Muscle layer of duodenum (tissue), 2 donors: ENCODE measurements at regions not wholly inside any gene's neighbourhood (a gene's known extent, or its start where the extent isn't known, plus 50 kb on each side); places are given as distances from the start of the nearest gene placed in this dataset.

Source experiments
- H3K27ac ChIP-seq: one replicate; pipeline ENCODE4 v1.7.0; 2013; ENCODE audit warnings: mild to moderate bottlenecking, low read length
- H3K27me3 ChIP-seq: one replicate; pipeline ENCODE4 v1.7.0; 2013; ENCODE audit warnings: low read depth, mild to moderate bottlenecking, control low read depth, low read length
- H3K36me3 ChIP-seq, 2 donors: one replicate each; pipeline ENCODE4 v1.7.0; 2013; ENCODE audit warnings: low read length in 2 of 2, control low read depth in 1 of 2, mild to moderate bottlenecking in 1 of 2; ENCODE audit not compliant: insufficient read depth in 2 of 2, control insufficient read depth in 1 of 2
- H3K4me1 ChIP-seq, 2 donors: one replicate each; pipeline ENCODE4 v1.7.0; 2013; ENCODE audit warnings: low read length in 2 of 2, mild to moderate bottlenecking in 2 of 2, control low read depth in 1 of 2, moderate library complexity in 1 of 2; ENCODE audit not compliant: insufficient read depth in 2 of 2, control insufficient read depth in 1 of 2
- H3K4me3 ChIP-seq, 2 donors: one replicate each; pipeline ENCODE4 v1.7.0; 2013; ENCODE audit warnings: low read length in 2 of 2, low read depth in 1 of 2, mild to moderate bottlenecking in 1 of 2
- H3K9me3 ChIP-seq, 2 donors: one replicate each; pipeline ENCODE4 v1.7.0; 2013; ENCODE audit warnings: low read length in 2 of 2, control low read depth in 1 of 2, mild to moderate bottlenecking in 1 of 2; ENCODE audit not compliant: control insufficient read depth in 1 of 2
- donor health status: healthy.

GRCh38 chr16:5979905-5980550 lies 882.4 kb upstream of the EEF2KMT start:
- Histone ChIP-seq H3K27ac (no peak overlapping the region), H3K4me3 (no peak overlapping the region), H3K9me3 (no peaks in the 10 kb centered on the region), H3K36me3 (no peaks in the 10 kb centered on the region), H3K4me1 (no peaks in the 10 kb centered on the region), H3K27me3 (no peaks in the 10 kb centered on the region)

GRCh38 chr16:5977329-5977728 lies 879.7 kb upstream of the EEF2KMT start:
- Histone ChIP-seq H3K4me1 (no peaks in the 10 kb centered on the region), H3K4me3 (no peak overlapping the region), H3K27me3 (no peaks in the 10 kb centered on the region), H3K27ac (no peak overlapping the region), H3K36me3 (no peaks in the 10 kb centered on the region), H3K9me3 (no peaks in the 10 kb centered on the region)

DNA sequence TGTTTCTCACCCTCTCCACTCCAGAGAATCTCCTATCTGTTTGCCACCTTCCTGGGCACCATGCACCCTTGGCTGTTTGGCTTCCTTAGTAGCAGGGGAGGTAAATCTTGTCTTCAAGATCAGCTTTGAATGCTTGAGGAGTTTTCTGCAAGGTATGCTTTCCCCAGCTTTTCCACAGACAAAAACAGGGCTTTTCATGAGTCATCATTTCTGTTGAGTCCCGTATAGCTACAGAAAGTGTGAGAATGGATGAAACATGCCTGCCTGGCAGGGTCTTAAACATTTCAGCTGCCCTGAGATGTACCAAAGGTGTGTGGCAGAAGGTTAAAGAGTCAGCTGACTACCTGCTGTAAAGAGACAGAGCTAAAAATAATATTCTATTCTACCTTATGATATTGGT lies 875.2 kb upstream of the EEF2KMT start:
- H3K36me3 ChIP-seq, result no peaks in the 10 kb centered on the region
- no peak overlapping the region for H3K4me3 ChIP-seq
- no peak overlapping the region for H3K27ac ChIP-seq
- no peaks in the 10 kb centered on the region for H3K27me3 ChIP-seq
- peaks cover 0 to 4% of the 10 kb centered on the region in 2 donors for H3K9me3 ChIP-seq
- H3K4me1 ChIP-seq, result no peaks in the 10 kb centered on the region

DNA sequence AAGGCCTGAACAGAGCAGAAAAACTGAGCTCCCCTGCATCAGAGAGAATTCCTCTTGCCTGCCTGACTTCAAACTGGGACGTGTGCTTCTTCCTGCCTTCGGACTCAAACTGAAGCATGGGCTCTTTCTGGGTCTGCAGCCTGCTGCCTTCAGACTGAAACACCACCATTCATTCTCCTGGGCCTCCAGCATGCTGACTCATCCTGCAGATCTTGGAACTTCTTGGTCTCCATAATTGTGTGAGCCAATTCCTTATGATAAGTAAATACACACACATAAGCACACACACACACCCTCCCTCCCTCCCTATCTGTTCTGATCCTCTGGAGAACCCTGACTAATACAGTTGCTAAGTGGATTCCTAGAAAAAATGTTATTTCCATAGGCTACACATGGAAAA lies 874.3 kb upstream of the EEF2KMT start:
- Histone ChIP-seq H3K4me3 (no peak overlapping the region), H3K36me3 (no peaks in the 10 kb centered on the region), H3K27ac (no peak overlapping the region), H3K27me3 (no peaks in the 10 kb centered on the region), H3K4me1 (no peaks in the 10 kb centered on the region), H3K9me3 (peaks cover 0 to 4% of the 10 kb centered on the region in 2 donors)

GRCh38 chr16:5971106-5971505 lies 873.5 kb upstream of the EEF2KMT start:
- no peaks in the 10 kb centered on the region for H3K4me1 ChIP-seq
- H3K36me3 ChIP-seq, result no peaks in the 10 kb centered on the region
- H3K27ac ChIP-seq, result no peak overlapping the region
- no peaks in the 10 kb centered on the region for H3K27me3 ChIP-seq
- H3K4me3 ChIP-seq, result no peak overlapping the region
- H3K9me3 ChIP-seq, result peaks cover 0 to 4% of the 10 kb centered on the region in 2 donors

DNA sequence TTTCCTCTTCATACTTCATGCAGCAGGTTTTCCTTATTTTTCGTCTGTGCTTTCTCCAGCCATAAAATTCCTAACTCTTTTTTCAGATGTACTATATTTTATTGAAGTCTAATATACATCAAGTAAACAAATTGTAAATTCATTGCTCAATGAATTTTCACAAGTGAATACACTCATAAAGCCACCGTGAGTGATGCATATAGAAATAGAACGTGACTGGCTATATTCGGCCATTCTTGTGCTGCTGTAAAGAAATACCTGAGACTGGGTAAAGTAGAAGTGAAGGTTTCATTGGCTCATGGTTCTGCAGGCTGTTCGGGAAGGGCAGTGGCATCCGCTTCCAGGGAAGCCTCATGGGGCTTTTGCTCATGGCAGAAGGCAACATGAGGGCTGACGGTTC lies 868.4 kb upstream of the EEF2KMT start:
- Histone ChIP-seq H3K4me1 (no peaks in the 10 kb centered on the region), H3K36me3 (no peaks in the 10 kb centered on the region), H3K9me3 (peaks cover 0 to 11% of the 10 kb centered on the region in 2 donors), H3K27ac (no peak overlapping the region), H3K4me3 (no peak overlapping the region), H3K27me3 (no peaks in the 10 kb centered on the region)

GRCh38 chr16:5965321-5965720 lies 867.7 kb upstream of the EEF2KMT start:
- Histone ChIP-seq H3K27ac (no peak overlapping the region), H3K27me3 (no peaks in the 10 kb centered on the region), H3K4me1 (no peaks in the 10 kb centered on the region), H3K9me3 (peaks cover 0 to 6% of the 10 kb centered on the region in 2 donors), H3K36me3 (no peaks in the 10 kb centered on the region), H3K4me3 (no peak overlapping the region)

GRCh38 chr16:5951486-5951885 lies 853.9 kb upstream of the EEF2KMT start:
- no peaks in the 10 kb centered on the region for H3K4me1 ChIP-seq

GRCh38 chr16:5944971-5945370 lies 847.4 kb upstream of the EEF2KMT start:
- Histone ChIP-seq H3K36me3 (no peaks in the 10 kb centered on the region), H3K4me3 (no peak overlapping the region), H3K27me3 (no peaks in the 10 kb centered on the region), H3K4me1 (no peaks in the 10 kb centered on the region), H3K9me3 (peaks cover 7 to 37% of the 10 kb centered on the region in 2 donors), H3K27ac (no peak overlapping the region)

More at GRCh38 chr16:5951486-5951885, 853.9 kb upstream of the EEF2KMT start:
- no peak overlapping the region for H3K4me3 ChIP-seq
- no peaks in the 10 kb centered on the region for H3K27me3 ChIP-seq
- H3K36me3 ChIP-seq, result no peaks in the 10 kb centered on the region
- peaks cover 0 to 4% of the 10 kb centered on the region in 2 donors for H3K9me3 ChIP-seq
- no peak overlapping the region for H3K27ac ChIP-seq

DNA sequence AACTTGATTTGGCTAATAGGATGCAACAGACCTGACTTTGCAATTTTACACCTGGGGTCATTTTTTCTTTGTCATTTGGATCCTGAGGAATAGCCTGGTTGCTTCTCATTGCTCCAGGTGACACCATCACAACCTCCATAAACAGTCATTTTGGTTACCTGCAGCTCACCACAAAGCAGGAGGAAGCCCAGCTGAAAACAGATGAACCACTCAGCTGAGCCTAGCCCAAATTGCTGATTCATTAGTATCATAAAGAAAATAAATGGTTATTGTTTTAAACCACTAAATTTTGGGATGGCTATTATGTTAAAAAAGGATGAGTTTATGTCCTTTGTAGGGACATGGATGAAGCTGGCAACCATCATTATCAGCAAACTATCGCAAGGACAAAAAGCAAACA lies 841.0 kb upstream of the EEF2KMT start:
- Histone ChIP-seq H3K36me3 (no peaks in the 10 kb centered on the region), H3K9me3 (peaks cover 7 to 41% of the 10 kb centered on the region in 2 donors), H3K4me3 (no peak overlapping the region), H3K4me1 (no peaks in the 10 kb centered on the region), H3K27ac (no peak overlapping the region), H3K27me3 (no peaks in the 10 kb centered on the region)

- Histone ChIP-seq H3K4me3 (no peak overlapping the region), H3K36me3 (no peaks in the 10 kb centered on the region), H3K9me3 (peaks cover 0 to 5% of the 10 kb centered on the region in 2 donors), H3K27ac (no peak overlapping the region), H3K27me3 (no peaks in the 10 kb centered on the region), H3K4me1 (no peaks in the 10 kb centered on the region)
Observed at GRCh38 chr16:5932906-5933305, 835.3 kb upstream of the EEF2KMT start.

DNA sequence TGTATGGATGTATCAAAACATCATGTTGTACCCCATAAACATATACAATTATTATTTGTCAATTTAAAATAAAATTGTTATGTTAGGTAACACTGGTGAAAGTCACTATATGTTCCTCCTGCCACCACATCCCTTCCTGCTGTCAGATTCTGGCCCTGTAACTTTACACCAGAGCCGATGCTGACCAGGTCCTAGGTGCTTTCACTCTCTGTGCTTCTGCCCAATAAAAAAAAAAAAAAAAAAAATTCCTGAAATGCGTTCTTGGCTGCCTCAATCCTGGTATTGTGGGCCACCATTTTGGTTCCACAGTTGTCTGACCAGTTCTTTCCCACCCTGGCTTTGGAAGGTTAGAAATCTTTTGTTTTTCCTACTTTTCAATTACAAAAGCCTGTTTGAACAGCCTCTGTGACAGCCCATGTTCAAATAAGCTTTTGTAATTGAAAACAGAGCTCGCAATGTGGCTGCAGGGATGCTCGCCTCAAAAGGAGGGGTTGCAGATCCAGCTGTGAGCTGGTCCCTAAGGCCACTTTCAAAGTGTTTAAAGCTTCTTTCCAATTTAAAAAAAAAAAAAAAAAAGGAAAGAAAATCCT lies 831.0 kb upstream of the EEF2KMT start:
- H3K27me3 ChIP-seq, result no peaks in the 10 kb centered on the region
- H3K36me3 ChIP-seq, result no peaks in the 10 kb centered on the region
- H3K27ac ChIP-seq, result no peak overlapping the region
- H3K4me3 ChIP-seq, result no peak overlapping the region
- H3K4me1 ChIP-seq, result no peaks in the 10 kb centered on the region
- no peaks in the 10 kb centered on the region for H3K9me3 ChIP-seq
